ENCODE measurements at regions not wholly inside any gene's neighbourhood (a gene's known extent, or its start where the extent isn't known, plus 50 kb on each side); places are given as distances from the start of the nearest gene placed in this dataset.

- Histone ChIP-seq H3K79me2 (ENCODE audit: control insufficient read depth, insufficient read depth, low read length) (no peaks in the 10 kb centered on the region), H3K27me3 (ENCODE audit: control insufficient read depth in 2 of 2, insufficient read depth in 2 of 2, low read length in 2 of 2) (no peaks in the 10 kb centered on the region), H3K4me1 (replicated peaks in 1 of 2; ENCODE audit: control insufficient read depth in 2 of 2, insufficient read depth in 2 of 2, low read length in 2 of 2) (no peaks in the 10 kb centered on the region), H3K36me3 (ENCODE audit: control insufficient read depth, insufficient read depth, low read length) (no peaks in the 10 kb centered on the region), H3K27ac (ENCODE audit: extremely low read depth, low read depth, low read length) (no peak overlapping the region), H2AFZ (ENCODE audit: low read depth, low read length) (no peak overlapping the region), H3K4me3 (no peak overlapping the region), H3K9ac (ENCODE audit: insufficient read depth in 1 of 2, low read depth in 2 of 2, low read length in 2 of 2) (no peak overlapping the region), H3K4me2 (ENCODE audit: insufficient read depth, low read length) (no peak overlapping the region), H3K9me1 (ENCODE audit: control insufficient read depth, insufficient read depth, low read length) (no peaks in the 10 kb centered on the region), H4K20me1 (replicated peaks; ENCODE audit: control insufficient read depth, insufficient read depth, low read length) (no peaks in the 10 kb centered on the region), H3K9me3 (replicated peaks; ENCODE audit: control insufficient read depth, insufficient read depth, low read depth, low read length) (no peaks in the 10 kb centered on the region)
- BruUV-seq (replicated peaks): no TSS peak
- in situ Hi-C loops (cut with MboI): no loop called here
- FAIRE-seq (no peak), DNase-seq (ENCODE audit: extremely low read depth in 1 of 4, low spot score in 3 of 4) (no peak), ATAC-seq (no peak)
- intact Hi-C loops (cut with micrococcal nuclease): no loop called here
- TF ChIP-seq POLR2AphosphoS5 (IDR thresholded peaks at IDR 0.05; ENCODE audit: control insufficient read depth, insufficient read depth, low read depth, low read length): no peak
- no peak for TF ChIP-seq ZNF551 (CRISPR knock-in tag; IDR thresholded peaks at IDR 0.05)
- TF ChIP-seq TCF7L2 (IDR thresholded peaks at IDR 0.05; ENCODE audit: low read depth, low read length): no peak
- no peak for TF ChIP-seq HEY1 (CRISPR knock-in tag; IDR thresholded peaks at IDR 0.05; ENCODE audit: borderline replicate concordance)
- TF ChIP-seq CAMTA2 (CRISPR knock-in tag; conservative IDR thresholded peaks at IDR 0.05): no peak
- no peak for TF ChIP-seq SMC3 (conservative IDR thresholded peaks at IDR 0.05; ENCODE audit: insufficient read depth, low read depth, low read length)
- no peak for TF ChIP-seq CREB3 (tag; conservative IDR thresholded peaks at IDR 0.05; ENCODE audit: low read depth)
- TF ChIP-seq ZBTB8A (IDR thresholded peaks at IDR 0.05; ENCODE audit: partially characterized antibody): no peak
- WGBS (ENCODE audit: insufficient coverage, low coverage, missing lambda C conversion rate): 0% methylated on average over 6 of the region's 6 CpGs
- ChIA-PET POLR2A (no interaction called here), CTCF (ENCODE audit: low intra/inter-chr PET ratio) (interaction anchor here (0.5 kb wide), 1 partner anchor 894 kb away, joined by 4 read pairs; no protein-coding TSS in a partner anchor)
Measured at GRCh38 chr11:106594751-106595351, 423.4 kb downstream of the GUCY1A2 start.

All from K562 (cell line).